ENCODE measurements at regions not wholly inside any gene's neighbourhood (a gene's known extent, or its start where the extent isn't known, plus 50 kb on each side); places are given as distances from the start of the nearest gene placed in this dataset.

DNA sequence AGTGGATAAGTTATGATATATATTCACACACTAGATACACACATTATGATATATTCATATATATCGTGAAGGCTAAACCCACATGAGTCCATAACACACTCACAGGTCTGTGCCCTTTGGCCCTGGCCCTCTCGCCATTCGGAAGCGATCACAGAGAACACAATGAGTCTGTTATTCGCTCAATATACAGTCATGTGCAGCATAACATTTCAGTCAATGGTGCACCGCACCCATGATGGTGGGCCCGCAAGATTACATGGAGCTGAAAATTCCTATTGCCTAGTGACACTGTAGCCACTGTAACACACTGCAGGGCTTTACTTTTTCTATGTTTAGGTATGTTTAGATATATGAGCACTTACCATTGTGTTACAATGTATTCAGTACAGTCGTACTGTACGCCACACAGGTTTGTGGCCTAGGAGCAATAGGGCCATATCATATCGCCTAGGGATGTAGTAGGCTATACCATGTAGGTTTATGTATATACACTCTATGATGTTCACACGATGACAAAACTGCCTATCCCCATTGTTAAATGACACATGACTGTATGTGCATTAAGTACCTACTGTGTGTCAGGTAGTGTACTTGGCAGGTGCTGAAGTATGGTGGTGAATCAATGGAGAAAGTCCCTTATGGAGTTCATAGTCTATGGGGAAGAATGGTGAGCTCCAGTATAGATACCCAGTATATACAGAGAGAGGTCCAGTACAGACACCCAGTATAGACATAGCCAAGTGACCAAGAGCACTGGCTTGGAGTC is 198.8 kb upstream of the KLF14 start (continued):
- TF ChIP-seq FOSL1 (IDR thresholded peaks at IDR 0.05; ENCODE audit: low read depth), result no peak

DNA sequence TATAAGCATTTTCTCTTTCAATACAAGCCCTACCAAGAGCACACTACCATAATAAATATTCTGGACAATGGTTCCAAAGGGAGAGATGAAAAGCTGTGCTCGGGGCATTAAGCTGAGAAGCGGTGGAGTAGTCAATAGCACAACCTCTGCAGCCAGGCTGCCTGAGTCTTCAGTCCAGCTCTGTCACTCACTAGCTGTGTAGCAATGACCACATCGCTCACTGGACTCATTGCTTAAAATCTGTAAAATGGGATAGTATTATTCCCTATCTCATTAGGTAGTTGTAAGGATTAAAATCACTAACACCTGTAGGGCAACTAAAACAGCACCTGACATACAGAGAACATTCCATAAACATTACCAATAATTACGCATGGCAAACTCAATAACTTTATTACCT is 199.9 kb upstream of the KLF14 start:
- intact Hi-C loops (cut with micrococcal nuclease), result no loop called here
- H3K27ac ChIP-seq (ENCODE audit: low read depth, low read length), result peak overlapping the region; percentile 85

DNA sequence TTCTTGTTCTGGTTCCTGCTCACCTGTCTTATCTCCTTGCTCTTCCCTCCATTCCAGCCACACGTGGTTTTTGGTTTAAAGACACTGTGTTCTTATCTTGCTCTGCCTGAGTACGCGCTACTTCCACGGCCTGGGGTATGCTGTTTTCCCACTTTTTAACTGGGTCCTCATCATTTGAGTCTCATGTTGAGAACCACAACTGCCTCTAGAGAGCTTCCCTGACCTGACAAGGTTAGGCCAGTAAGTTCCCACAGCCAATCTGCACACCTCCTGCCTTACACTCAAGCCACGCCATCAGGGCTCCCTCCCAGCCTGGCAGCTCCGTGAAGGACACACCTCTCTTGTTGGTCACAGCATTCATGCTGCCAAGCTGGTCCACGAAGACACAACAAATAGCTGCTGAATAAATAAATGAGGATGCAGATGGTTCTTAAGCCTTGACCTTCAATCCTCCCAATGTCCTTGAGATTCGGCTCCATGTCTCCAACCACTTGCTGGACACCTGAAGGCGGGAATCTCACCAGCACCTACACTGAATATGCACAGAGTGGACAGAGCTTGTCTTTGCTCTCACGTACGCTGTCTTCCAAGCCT is 201.7 kb upstream of the KLF14 start:
- RAD21 ChIA-PET (ENCODE audit: low non-redundant PET in 1 of 2, low total read pairs in 2 of 2, uncharacterized antibody in 2 of 2, unreplicated experiment in 2 of 2), result no interaction called here
- Histone ChIP-seq H3K27ac (ENCODE audit: low read depth, low read length) (peak overlapping the region; percentile 85), H3K27me3 (ENCODE audit: insufficient read depth, low read length) (no peaks in the 10 kb centered on the region), H3K9me2 (ENCODE audit: insufficient read depth) (no peaks in the 10 kb centered on the region), H3K9me3 (ENCODE audit: control insufficient read depth in 1 of 2, insufficient read depth in 1 of 2, low read depth in 1 of 2, low read length in 2 of 2) (no peaks in the 10 kb centered on the region), H4K20me1 (ENCODE audit: insufficient read depth) (no peaks in the 10 kb centered on the region), H3K79me2 (ENCODE audit: insufficient read depth, low read length) (peaks cover 100% of the 10 kb centered on the region), H3K4me2 (ENCODE audit: low read length) (no peak overlapping the region), H3K4me3 (replicated peaks in 1 of 2; ENCODE audit: low read depth in 1 of 2, low read length in 2 of 2) (no peak overlapping the region), H2AFZ (ENCODE audit: low read depth, low read length, poor library complexity, severe bottlenecking) (no peak overlapping the region), H3K4me1 (ENCODE audit: control insufficient read depth in 1 of 2, insufficient read depth in 2 of 2, low read length in 2 of 2) (peaks cover 82 to 98% of the 10 kb centered on the region in 2 experiments), H3K36me3 (ENCODE audit: control insufficient read depth in 1 of 2, insufficient read depth in 2 of 2, low read length in 2 of 2) (peaks cover 0 to 49% of the 10 kb centered on the region in 2 experiments; a peak in 3 of 4 replicates), H3K9ac (ENCODE audit: low read length) (peak overlapping the region; percentile 5; the same call in 1 of the 2 replicates)
- CTCF ChIA-PET, result interaction anchor here (1.3 kb wide), 1 partner anchor 39 kb away, joined by 3 read pairs; no protein-coding TSS in a partner anchor
- DNase-seq (ENCODE audit: low read depth, low spot score), result no peak
- intact Hi-C loops (cut with micrococcal nuclease), result no loop called here
- POLR2A ChIA-PET, result interaction anchor here (1.1 kb wide), 1 partner anchor 10 kb away, joined by 4 read pairs; no protein-coding TSS in a partner anchor
- TF ChIP-seq SRF (IDR thresholded peaks at IDR 0.05; ENCODE audit: low read depth), result no peak
- no peak for ATAC-seq
- no TSS peak for BruUV-seq (replicated peaks)

More for the DNA sequence above, 199.9 kb upstream of the KLF14 start:
- Histone ChIP-seq H3K36me3 (ENCODE audit: control insufficient read depth in 1 of 2, insufficient read depth in 2 of 2, low read length in 2 of 2) (peaks cover 0 to 61% of the 10 kb centered on the region in 2 experiments), H3K27me3 (ENCODE audit: insufficient read depth, low read length) (no peaks in the 10 kb centered on the region), H3K4me2 (ENCODE audit: low read length) (no peak overlapping the region), H3K79me2 (ENCODE audit: insufficient read depth, low read length) (peaks cover 100% of the 10 kb centered on the region), H3K4me1 (ENCODE audit: control insufficient read depth in 1 of 2, insufficient read depth in 2 of 2, low read length in 2 of 2) (peaks cover 81 to 98% of the 10 kb centered on the region in 2 experiments), H3K9me3 (ENCODE audit: control insufficient read depth in 1 of 2, insufficient read depth in 1 of 2, low read depth in 1 of 2, low read length in 2 of 2) (no peaks in the 10 kb centered on the region), H4K20me1 (ENCODE audit: insufficient read depth) (no peaks in the 10 kb centered on the region), H2AFZ (ENCODE audit: low read depth, low read length, poor library complexity, severe bottlenecking) (no peak overlapping the region), H3K4me3 (replicated peaks in 1 of 2; ENCODE audit: low read depth in 1 of 2, low read length in 2 of 2) (no peak overlapping the region), H3K9me2 (ENCODE audit: insufficient read depth) (no peaks in the 10 kb centered on the region), H3K9ac (ENCODE audit: low read length) (no peak overlapping the region)
- CTCF ChIA-PET, result no interaction called here
- no TSS peak for BruUV-seq (replicated peaks)
- POLR2A ChIA-PET, result no interaction called here
- ATAC-seq (no peak), DNase-seq (ENCODE audit: low read depth, low spot score) (no peak)
- TF ChIP-seq POLR2A (IDR thresholded peaks at IDR 0.05; ENCODE audit: borderline replicate concordance, extremely low read depth, insufficient read depth, insufficient read length) (no peak), RAD21 (IDR thresholded peaks at IDR 0.05; ENCODE audit: low read depth) (no peak)
- RAD21 ChIA-PET (ENCODE audit: low non-redundant PET in 1 of 2, low total read pairs in 2 of 2, uncharacterized antibody in 2 of 2, unreplicated experiment in 2 of 2), result no interaction called here
